A673 (cell line): ENCODE measurements at regions not wholly inside any gene's neighbourhood (a gene's known extent, or its start where the extent isn't known, plus 50 kb on each side); places are given as distances from the start of the nearest gene placed in this dataset.

ENCODE experiments used
- CTCF ChIP-seq: fragments of 300-800, 200-600 bp; sonication (generic); conservative IDR thresholded peaks from 2 replicates; pipeline ENCODE4 v1.5.1; 2017; ENCODE audit warnings: low read depth, mild to moderate bottlenecking, antibody characterized with exemption, low read length, moderate library complexity, mixed read lengths
- EZH2 ChIP-seq: fragments of 200-600 bp; sonication (generic); IDR thresholded peaks from 2 replicates; pipeline ENCODE4 v1.6.1; 2017; ENCODE audit warnings: borderline replicate concordance, low read depth, mild to moderate bottlenecking, mixed read lengths, antibody characterized with exemption, low read length; ENCODE audit not compliant: poor library complexity, severe bottlenecking

GRCh38 chr11:59266491-59266890 is 53.8 kb upstream of the MPEG1 start:
- TF ChIP-seq EZH2 (no peak), CTCF (no peak)
